ENCODE measurements at regions not wholly inside any gene's neighbourhood (a gene's known extent, or its start where the extent isn't known, plus 50 kb on each side); places are given as distances from the start of the nearest gene placed in this dataset.

DNA sequence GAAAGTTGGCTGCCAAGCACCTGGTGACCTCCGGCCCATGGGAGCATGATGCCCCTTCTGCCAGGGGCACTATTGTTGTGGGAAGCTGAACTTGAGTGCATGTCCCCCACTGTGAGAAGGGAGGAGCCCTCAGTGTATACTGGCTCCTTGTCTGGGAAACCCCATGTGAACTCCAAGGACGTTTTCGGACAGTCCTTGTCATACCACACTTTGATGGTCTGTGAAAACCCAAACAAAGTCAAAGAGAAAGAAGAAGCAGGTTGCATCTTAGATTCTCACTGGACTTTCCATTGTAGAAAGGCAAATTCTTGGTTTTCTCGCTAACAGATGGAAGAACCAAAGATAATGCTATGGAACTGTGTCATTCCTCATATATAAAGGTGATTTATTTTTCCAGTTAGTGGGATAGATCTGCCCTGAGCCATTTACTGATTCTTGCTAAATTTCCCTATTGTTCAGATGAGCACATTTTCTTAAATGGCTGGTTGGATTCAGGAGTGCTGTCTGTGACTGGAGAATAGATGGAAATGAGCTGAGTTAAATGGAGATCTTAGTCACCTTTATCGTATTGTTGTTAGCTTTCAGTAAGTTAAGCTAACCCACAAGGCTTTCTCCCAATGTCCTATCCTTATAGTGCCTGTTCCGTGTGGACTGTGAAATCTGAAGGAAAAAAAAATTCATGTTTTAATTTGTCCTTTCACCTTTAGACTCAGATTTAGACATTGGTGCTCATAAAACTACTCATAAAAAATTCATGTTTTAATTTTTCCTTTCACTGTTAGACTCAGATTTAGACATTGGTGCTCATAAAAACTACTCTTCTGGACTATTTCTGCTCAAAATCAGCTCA, 166.6 kb downstream of the ACTR3 start (continued):
- peak; percentile 47; the same call in 1 of the 2 replicates for TF ChIP-seq IRF4 (IDR thresholded peaks at IDR 0.05; ENCODE audit: low read depth, low read length)
- peak; percentile 53 for TF ChIP-seq JUNB (IDR thresholded peaks at IDR 0.05)
- no peak for TF ChIP-seq SP1 (IDR thresholded peaks at IDR 0.05; ENCODE audit: low read depth, low read length)
- TF ChIP-seq ASH2L (IDR thresholded peaks at IDR 0.05; ENCODE audit: borderline replicate concordance, low read depth) = no peak
- TF ChIP-seq, protein P1, sequence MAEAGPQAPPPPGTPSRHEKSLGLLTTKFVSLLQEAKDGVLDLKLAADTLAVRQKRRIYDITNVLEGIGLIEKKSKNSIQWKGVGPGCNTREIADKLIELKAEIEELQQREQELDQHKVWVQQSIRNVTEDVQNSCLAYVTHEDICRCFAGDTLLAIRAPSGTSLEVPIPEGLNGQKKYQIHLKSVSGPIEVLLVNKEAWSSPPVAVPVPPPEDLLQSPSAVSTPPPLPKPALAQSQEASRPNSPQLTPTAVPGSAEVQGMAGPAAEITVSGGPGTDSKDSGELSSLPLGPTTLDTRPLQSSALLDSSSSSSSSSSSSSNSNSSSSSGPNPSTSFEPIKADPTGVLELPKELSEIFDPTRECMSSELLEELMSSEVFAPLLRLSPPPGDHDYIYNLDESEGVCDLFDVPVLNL (IDR thresholded peaks at IDR 0.05; ENCODE audit: low read depth, low read length) = no peak
- TF ChIP-seq, protein P2, sequence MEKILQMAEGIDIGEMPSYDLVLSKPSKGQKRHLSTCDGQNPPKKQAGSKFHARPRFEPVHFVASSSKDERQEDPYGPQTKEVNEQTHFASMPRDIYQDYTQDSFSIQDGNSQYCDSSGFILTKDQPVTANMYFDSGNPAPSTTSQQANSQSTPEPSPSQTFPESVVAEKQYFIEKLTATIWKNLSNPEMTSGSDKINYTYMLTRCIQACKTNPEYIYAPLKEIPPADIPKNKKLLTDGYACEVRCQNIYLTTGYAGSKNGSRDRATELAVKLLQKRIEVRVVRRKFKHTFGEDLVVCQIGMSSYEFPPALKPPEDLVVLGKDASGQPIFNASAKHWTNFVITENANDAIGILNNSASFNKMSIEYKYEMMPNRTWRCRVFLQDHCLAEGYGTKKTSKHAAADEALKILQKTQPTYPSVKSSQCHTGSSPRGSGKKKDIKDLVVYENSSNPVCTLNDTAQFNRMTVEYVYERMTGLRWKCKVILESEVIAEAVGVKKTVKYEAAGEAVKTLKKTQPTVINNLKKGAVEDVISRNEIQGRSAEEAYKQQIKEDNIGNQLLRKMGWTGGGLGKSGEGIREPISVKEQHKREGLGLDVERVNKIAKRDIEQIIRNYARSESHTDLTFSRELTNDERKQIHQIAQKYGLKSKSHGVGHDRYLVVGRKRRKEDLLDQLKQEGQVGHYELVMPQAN (conservative IDR thresholded peaks at IDR 0.05) = no peak
- no peak for TF ChIP-seq FOXK2 (IDR thresholded peaks at IDR 0.05)
- no peak for TF ChIP-seq ZNF274 (IDR thresholded peaks at IDR 0.05; ENCODE audit: insufficient read depth, insufficient read length)
- TF ChIP-seq EGR1 (IDR thresholded peaks at IDR 0.05; ENCODE audit: borderline replicate concordance in 1 of 2, low read depth in 2 of 2, low read length in 2 of 2) = no peak
- TF ChIP-seq, protein P3, sequence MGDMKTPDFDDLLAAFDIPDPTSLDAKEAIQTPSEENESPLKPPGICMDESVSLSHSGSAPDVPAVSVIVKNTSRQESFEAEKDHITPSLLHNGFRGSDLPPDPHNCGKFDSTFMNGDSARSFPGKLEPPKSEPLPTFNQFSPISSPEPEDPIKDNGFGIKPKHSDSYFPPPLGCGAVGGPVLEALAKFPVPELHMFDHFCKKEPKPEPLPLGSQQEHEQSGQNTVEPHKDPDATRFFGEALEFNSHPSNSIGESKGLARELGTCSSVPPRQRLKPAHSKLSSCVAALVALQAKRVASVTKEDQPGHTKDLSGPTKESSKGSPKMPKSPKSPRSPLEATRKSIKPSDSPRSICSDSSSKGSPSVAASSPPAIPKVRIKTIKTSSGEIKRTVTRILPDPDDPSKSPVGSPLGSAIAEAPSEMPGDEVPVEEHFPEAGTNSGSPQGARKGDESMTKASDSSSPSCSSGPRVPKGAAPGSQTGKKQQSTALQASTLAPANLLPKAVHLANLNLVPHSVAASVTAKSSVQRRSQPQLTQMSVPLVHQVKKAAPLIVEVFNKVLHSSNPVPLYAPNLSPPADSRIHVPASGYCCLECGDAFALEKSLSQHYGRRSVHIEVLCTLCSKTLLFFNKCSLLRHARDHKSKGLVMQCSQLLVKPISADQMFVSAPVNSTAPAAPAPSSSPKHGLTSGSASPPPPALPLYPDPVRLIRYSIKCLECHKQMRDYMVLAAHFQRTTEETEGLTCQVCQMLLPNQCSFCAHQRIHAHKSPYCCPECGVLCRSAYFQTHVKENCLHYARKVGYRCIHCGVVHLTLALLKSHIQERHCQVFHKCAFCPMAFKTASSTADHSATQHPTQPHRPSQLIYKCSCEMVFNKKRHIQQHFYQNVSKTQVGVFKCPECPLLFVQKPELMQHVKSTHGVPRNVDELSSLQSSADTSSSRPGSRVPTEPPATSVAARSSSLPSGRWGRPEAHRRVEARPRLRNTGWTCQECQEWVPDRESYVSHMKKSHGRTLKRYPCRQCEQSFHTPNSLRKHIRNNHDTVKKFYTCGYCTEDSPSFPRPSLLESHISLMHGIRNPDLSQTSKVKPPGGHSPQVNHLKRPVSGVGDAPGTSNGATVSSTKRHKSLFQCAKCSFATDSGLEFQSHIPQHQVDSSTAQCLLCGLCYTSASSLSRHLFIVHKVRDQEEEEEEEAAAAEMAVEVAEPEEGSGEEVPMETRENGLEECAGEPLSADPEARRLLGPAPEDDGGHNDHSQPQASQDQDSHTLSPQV (IDR thresholded peaks at IDR 0.05) = no peak
- TF ChIP-seq, protein P4, sequence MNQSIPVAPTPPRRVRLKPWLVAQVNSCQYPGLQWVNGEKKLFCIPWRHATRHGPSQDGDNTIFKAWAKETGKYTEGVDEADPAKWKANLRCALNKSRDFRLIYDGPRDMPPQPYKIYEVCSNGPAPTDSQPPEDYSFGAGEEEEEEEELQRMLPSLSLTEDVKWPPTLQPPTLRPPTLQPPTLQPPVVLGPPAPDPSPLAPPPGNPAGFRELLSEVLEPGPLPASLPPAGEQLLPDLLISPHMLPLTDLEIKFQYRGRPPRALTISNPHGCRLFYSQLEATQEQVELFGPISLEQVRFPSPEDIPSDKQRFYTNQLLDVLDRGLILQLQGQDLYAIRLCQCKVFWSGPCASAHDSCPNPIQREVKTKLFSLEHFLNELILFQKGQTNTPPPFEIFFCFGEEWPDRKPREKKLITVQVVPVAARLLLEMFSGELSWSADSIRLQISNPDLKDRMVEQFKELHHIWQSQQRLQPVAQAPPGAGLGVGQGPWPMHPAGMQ (IDR thresholded peaks at IDR 0.05; ENCODE audit: borderline replicate concordance) = no peak
- TF ChIP-seq NFIC (IDR thresholded peaks at IDR 0.05; ENCODE audit: low read depth, low read length) = peak; percentile 67; the same call in 1 of the 2 replicates
- no peak for TF ChIP-seq STAT3 (IDR thresholded peaks at IDR 0.05; ENCODE audit: low read depth, low read length)
- TF ChIP-seq, protein P5, sequence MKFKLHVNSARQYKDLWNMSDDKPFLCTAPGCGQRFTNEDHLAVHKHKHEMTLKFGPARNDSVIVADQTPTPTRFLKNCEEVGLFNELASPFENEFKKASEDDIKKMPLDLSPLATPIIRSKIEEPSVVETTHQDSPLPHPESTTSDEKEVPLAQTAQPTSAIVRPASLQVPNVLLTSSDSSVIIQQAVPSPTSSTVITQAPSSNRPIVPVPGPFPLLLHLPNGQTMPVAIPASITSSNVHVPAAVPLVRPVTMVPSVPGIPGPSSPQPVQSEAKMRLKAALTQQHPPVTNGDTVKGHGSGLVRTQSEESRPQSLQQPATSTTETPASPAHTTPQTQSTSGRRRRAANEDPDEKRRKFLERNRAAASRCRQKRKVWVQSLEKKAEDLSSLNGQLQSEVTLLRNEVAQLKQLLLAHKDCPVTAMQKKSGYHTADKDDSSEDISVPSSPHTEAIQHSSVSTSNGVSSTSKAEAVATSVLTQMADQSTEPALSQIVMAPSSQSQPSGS (IDR thresholded peaks at IDR 0.05; ENCODE audit: low read length) = no peak
- no peak for TF ChIP-seq CBX3 (IDR thresholded peaks at IDR 0.05; ENCODE audit: borderline replicate concordance, low read depth)
- no peak for TF ChIP-seq POLR2AphosphoS5 (IDR thresholded peaks at IDR 0.05; ENCODE audit: low read length)
- TF ChIP-seq RAD21 (IDR thresholded peaks at IDR 0.05; ENCODE audit: insufficient read depth, low read depth, low read length) = 0 out of 2 replicates have a peak, but pooled peaks have one; percentile 13
